GM12873 (cell line): ENCODE measurements at regions not wholly inside any gene's neighbourhood (a gene's known extent, or its start where the extent isn't known, plus 50 kb on each side); places are given as distances from the start of the nearest gene placed in this dataset.

Experiments
- TF ChIP-seq, protein P1 (sequence below): IDR thresholded peaks from 2 replicates; pipeline ENCODE4 v1.5.1; 2012; ENCODE audit warnings: low read depth, mild to moderate bottlenecking, moderate library complexity, low read length, control low read depth; ENCODE audit not compliant: insufficient read depth; ENCODE audit errors: missing control alignments

DNA sequence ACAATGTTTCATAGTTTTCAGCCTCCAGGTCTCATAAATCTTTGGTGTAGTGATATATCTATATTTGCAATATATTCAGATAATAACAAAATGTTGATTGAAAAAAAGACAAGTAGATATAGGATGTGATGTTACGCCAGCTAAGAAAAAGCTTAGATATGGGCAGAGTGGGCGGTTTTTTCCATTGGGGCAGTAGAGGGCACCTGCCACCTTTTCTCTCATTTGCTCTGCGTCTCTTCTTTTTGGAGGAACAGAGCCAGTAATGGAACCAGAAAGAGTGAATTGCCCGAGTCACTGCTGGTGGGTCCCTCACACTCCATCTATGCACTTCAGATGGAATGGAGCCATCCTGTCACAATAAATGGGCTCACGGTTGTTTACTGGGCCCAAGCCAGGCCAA is 62.1 kb upstream of the FANCC start:
- TF ChIP-seq, protein P1, sequence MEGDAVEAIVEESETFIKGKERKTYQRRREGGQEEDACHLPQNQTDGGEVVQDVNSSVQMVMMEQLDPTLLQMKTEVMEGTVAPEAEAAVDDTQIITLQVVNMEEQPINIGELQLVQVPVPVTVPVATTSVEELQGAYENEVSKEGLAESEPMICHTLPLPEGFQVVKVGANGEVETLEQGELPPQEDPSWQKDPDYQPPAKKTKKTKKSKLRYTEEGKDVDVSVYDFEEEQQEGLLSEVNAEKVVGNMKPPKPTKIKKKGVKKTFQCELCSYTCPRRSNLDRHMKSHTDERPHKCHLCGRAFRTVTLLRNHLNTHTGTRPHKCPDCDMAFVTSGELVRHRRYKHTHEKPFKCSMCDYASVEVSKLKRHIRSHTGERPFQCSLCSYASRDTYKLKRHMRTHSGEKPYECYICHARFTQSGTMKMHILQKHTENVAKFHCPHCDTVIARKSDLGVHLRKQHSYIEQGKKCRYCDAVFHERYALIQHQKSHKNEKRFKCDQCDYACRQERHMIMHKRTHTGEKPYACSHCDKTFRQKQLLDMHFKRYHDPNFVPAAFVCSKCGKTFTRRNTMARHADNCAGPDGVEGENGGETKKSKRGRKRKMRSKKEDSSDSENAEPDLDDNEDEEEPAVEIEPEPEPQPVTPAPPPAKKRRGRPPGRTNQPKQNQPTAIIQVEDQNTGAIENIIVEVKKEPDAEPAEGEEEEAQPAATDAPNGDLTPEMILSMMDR: peak; percentile 18

DNA sequence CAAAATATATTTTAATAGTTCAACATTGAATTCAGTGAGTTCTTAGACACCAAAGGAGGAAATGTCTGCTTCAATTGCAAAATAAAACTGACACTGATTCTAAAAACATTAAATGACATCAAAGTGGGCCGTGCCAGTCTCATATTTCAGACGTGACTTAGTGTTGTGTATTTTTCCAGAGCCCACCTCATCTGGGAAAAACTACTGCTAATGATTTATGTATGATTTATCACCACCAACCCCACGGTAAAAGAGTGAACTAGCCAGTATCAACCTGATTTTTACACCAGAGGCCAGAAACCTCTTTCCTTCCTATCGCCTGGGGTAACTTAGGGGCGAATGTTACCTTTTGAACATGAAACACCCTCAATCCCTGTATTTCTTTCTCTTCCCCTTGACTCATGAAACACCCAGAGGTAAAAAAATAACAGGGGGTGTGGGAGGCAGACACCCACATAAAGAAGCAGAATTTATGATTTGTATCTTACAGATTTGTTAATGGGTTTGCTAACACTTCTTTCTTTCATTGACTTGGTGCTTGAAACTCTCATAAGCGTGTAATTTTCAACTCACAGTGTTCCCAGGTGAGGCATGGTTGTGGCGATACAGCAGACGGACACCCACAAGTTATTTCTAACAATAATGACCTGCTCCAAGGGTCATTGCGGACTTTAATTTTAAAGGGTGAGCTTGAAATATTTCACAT is 56.4 kb upstream of the FANCC start:
- TF ChIP-seq, protein P1: no peak

DNA sequence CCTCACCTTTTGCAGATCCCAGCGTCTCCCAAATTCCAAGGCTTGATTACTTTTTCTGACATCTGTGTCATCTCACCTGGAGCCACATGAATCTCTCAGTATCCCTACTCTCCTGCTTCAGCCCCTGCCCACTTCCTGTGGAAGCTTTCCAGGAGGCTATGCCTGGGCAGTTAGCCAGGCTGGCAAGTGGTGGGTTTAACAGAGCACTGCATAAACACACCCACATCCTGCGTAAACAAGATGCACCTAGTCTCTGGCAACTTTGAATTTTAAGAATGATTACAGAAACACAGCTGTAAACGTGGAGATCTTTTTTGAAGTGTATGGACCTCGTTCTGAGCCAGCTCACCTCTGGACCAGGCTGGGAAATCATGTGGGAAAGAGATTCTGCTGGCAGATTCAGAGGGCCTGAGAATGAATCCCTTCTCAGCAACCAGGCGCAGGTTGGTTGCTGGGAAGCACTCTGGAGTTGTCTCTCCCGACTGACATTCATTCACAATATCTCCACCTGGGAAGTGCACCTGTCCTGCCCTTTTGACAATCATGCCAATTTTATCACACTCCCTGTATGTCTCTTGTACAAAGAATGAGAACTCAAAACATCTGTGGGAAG is 55.7 kb upstream of the FANCC start:
- TF ChIP-seq, protein P1: no peak

DNA sequence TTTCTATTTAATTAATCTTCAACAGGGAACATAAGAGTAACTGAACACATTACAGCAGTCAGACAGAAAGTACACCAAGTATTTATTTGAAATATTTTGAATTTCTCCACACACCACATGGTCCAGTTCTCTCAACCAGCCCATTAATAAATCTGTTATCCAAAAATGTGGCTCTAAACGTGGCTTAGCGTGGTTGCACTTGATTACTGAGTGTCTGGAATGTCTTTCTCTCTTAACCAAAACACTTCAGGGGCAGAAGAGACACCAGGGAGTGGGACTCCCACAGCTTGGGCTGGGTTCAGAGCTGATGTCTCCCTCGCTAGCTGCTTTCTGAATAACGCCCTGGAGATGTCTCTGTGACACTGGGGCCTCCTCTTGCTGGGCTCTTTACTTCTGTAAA is 52.6 kb upstream of the FANCC start:
- TF ChIP-seq, protein P1: no peak

DNA sequence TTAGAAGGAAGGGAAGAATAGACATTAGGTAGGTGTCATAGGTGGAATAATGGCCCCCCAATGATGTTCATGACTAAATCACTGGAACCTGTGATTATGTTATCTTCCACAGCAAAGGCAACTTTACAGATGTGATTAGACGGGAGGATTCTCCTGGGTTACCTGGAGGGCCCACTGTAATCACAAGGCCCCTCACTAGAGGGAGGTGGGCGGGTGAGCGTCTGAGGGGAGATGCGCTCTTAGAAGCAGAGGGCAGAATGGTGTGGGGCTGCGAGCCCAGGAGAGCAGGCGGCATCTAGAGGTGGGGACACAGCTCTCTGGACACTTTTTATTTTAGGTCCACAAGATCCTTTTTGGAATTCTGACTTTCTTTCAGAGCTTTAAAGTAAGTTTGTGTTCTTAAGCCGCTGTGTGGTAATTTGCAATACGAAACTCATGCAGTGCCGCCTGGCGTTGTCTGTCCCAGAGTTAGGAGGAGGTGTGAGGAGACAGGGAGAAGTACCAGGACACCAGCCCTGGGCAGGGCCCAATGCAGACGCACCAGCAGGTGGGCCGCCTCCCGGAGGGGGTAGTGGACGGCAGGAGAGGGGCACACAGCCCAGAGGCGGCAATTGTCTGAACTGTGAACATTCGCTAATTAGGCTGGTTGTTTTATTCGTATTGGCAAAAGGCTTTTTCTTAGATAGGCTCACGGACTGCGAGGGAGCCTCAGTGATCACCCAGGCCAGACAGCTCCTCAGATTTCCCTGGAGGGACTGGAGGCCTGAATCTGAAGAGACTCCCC is 51.1 kb upstream of the FANCC start:
- TF ChIP-seq, protein P1: no peak
